ENCODE measurements at regions not wholly inside any gene's neighbourhood (a gene's known extent, or its start where the extent isn't known, plus 50 kb on each side); places are given as distances from the start of the nearest gene placed in this dataset.
"Not testable (repeated sequence)": the region's sequence is repeated elsewhere in the genome, so short reads cannot be mapped to it uniquely, and the experiment has no call there.

DNA sequence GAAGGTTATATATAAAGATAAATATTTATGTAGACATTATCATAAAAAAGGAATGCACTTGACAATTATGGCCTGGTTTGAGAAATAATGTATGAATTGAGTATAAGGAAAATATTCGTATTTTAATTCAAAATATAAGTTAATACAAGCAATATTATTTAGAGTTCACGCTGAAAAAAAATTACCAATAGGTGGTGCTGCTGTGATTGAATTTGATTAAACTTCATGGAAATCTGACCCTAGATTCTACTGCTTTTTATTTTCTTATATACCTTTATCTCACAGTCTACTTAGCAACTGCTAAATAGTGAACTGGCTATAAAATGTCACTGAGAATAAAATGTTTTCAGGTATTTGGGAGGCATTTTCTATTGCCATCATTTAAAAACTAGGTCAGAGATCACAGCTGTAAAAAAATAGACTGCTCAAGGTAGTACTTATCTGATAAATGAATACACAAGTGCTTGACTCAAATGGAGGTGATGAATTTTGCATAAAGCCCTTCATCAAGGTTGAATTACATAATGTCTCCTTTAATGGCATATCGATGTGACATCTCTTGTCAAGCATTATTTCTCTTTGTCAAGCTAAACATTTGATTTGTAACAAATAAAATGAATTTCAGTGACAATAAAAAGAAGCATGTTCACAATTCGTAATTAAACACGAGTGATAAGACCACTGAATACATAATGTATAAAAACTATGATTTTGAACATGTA, 1638.8 kb upstream of the PCDH7 start:
- peak; percentile 19 for DNase-seq (ENCODE audit: low read depth)
- H3K4me3 ChIP-seq (ENCODE audit: control insufficient read depth, low read depth, low read length) = no peak overlapping the region
- TF ChIP-seq, protein P1, sequence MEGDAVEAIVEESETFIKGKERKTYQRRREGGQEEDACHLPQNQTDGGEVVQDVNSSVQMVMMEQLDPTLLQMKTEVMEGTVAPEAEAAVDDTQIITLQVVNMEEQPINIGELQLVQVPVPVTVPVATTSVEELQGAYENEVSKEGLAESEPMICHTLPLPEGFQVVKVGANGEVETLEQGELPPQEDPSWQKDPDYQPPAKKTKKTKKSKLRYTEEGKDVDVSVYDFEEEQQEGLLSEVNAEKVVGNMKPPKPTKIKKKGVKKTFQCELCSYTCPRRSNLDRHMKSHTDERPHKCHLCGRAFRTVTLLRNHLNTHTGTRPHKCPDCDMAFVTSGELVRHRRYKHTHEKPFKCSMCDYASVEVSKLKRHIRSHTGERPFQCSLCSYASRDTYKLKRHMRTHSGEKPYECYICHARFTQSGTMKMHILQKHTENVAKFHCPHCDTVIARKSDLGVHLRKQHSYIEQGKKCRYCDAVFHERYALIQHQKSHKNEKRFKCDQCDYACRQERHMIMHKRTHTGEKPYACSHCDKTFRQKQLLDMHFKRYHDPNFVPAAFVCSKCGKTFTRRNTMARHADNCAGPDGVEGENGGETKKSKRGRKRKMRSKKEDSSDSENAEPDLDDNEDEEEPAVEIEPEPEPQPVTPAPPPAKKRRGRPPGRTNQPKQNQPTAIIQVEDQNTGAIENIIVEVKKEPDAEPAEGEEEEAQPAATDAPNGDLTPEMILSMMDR (conservative IDR thresholded peaks at IDR 0.05; ENCODE audit: control insufficient read depth, insufficient read depth, low read depth, low read length) = peak; percentile 32

DNA sequence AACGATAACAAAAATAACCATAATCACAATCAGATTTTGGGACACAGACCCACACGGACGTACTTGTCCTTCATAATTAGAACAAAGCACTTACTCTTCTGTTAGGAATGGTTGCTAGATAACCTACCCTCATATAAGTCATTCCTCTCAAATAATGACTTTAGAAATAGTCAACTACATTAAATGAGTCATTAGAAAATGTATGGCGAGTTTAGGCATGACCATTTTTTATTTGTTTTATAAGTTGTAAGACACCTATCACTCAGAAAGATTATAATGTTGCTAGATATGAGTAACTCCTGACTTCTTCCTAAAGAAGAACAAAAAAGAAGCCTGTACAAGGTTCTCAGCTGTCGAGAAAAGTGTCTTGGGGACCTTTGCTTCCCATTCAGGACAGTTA, 1637.5 kb upstream of the PCDH7 start:
- H3K4me3 ChIP-seq (ENCODE audit: control insufficient read depth, low read depth, low read length) = no peak overlapping the region
- DNase-seq (ENCODE audit: low read depth) = no peak
- TF ChIP-seq, protein P1 (conservative IDR thresholded peaks at IDR 0.05; ENCODE audit: control insufficient read depth, insufficient read depth, low read depth, low read length) = no peak

DNA sequence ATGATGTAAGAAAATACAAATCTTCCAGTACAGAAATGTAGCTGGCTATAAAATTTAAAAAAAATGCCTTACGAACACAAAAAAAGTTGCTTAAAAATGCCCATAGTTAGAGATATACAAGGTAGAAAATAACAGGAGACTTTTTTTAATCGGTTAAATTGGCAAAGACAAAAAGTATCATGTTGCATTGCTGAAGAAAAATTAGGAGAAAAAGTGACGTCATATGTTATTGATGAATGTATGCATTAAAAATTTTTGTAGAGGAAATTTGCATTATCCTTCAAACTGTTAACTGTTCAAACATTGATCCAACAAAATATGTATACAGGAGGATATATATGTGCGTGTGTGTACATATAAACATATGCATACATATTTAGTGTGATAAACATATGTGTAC, 1634.4 kb upstream of the PCDH7 start:
- TF ChIP-seq, protein P1 (conservative IDR thresholded peaks at IDR 0.05; ENCODE audit: control insufficient read depth, insufficient read depth, low read depth, low read length) = no peak
- no peak overlapping the region for H3K4me3 ChIP-seq (ENCODE audit: control insufficient read depth, low read depth, low read length)
- DNase-seq (ENCODE audit: low read depth) = no peak

DNA sequence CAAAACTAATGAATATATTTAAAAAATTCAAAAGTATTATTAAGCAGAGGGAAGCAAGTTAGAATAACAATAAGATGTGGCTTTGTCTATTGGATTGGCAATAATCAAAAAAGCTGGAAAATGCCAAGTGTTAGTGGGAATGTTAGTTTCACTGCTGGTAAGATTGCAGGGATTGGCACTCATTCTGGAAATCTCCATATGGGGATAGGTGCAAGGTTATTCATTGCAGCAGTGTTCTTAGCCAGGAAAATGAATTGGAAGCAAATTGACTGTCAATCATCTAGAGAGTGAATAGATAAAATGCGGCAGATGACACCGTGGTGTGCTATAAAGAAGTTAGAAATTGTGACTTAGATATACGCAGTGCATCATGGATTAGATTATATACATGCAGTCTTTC, 1615.5 kb upstream of the PCDH7 start:
- TF ChIP-seq, protein P1 (conservative IDR thresholded peaks at IDR 0.05; ENCODE audit: control insufficient read depth, insufficient read depth, low read depth, low read length) = no peak
- no peak overlapping the region for H3K4me3 ChIP-seq (ENCODE audit: control insufficient read depth, low read depth, low read length)
- no peak for DNase-seq (ENCODE audit: low read depth)

DNA sequence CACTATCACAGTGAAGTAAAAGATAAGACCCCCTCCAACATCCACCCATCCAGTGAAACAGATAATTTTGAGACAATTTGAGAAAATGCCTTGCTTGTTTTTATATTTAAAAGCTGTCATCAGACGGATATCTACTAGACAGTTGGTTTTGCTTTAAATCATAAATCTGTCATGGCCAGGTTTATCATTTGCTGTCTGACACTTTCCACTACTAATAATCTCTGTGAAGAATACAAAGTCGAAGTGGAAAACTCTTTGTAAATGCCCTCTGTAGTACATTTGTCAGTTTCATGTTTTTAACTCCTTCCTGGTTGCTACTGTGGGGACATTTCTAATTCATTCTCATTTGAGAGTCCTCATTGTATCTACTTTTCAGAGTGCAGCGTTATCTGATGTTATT, 1606.2 kb upstream of the PCDH7 start:
- TF ChIP-seq, protein P1 (conservative IDR thresholded peaks at IDR 0.05; ENCODE audit: control insufficient read depth, insufficient read depth, low read depth, low read length) = no peak

DNA sequence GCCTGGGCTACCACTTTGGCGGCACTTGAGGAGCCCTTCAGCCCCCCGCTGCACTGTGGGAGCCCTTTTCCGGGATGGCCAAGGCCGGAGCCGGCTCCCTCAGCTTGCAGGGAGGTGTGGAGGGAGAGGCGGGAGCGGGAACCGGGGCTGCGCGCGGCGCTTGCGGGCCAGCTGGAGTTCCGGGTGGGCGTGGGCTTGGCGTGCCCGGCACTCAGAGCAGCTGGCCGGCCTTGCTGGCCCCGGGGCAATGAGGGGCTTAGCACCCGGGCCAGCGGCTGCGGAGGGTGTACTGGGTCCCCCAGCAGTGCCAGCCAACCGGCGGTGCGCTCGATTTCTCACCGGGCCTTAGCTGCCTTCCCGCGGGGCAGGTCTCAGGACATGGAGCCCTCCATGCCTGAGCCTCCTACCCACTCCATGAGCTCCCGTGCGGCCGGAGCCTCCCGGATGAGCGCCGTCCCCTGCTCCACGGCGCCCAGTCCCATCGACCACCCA, 1602.9 kb upstream of the PCDH7 start:
- not testable (repeated sequence) for DNase-seq (ENCODE audit: low read depth); H3K4me3 ChIP-seq (ENCODE audit: control insufficient read depth, low read depth, low read length)

More for the DNA sequence above, 1606.2 kb upstream of the PCDH7 start:
- no peak overlapping the region for H3K4me3 ChIP-seq (ENCODE audit: control insufficient read depth, low read depth, low read length)
- DNase-seq (ENCODE audit: low read depth) = no peak

DNA sequence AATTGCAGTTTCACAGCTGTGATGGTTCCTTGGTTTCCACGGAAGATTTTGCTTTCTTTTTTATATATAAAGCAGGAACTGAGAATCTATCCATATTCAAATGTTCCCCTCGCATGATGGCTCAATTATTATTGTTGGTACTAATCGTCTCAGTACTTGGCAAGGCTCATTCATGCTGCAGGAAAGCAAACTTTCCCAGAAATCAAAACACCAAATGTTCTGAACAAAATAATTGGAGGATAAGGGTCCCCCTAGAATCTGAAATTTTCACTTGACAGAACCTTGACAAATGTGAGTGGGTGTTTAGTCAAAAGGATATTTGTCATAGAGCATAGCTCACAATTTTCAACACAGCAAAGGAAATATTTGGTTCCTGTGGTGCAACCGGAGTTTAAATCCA, 1598.6 kb upstream of the PCDH7 start:
- TF ChIP-seq, protein P1 (conservative IDR thresholded peaks at IDR 0.05; ENCODE audit: control insufficient read depth, insufficient read depth, low read depth, low read length) = no peak
- no peak overlapping the region for H3K4me3 ChIP-seq (ENCODE audit: control insufficient read depth, low read depth, low read length)
- DNase-seq (ENCODE audit: low read depth) = no peak

Data from fibroblast of mammary gland (primary cell).